NCI-H1105 (cell line): ENCODE measurements at regions not wholly inside any gene's neighbourhood (a gene's known extent, or its start where the extent isn't known, plus 50 kb on each side); places are given as distances from the start of the nearest gene placed in this dataset.
"Not testable (repeated sequence)": the region's sequence is repeated elsewhere in the genome, so short reads cannot be mapped to it uniquely, and the experiment has no call there.

Experiments
- DNase-seq: peaks from one replicate; lab custom pipeline; 2025; lab: John Stamatoyannopoulos, UW

GRCh38 chr21:41567901-41568510 is 60.0 kb upstream of the TMPRSS2 start:
- no peak for DNase-seq

- not testable (repeated sequence) for DNase-seq
Observed at GRCh38 chr21:41567237-41567636, 59.3 kb upstream of the TMPRSS2 start.

DNA sequence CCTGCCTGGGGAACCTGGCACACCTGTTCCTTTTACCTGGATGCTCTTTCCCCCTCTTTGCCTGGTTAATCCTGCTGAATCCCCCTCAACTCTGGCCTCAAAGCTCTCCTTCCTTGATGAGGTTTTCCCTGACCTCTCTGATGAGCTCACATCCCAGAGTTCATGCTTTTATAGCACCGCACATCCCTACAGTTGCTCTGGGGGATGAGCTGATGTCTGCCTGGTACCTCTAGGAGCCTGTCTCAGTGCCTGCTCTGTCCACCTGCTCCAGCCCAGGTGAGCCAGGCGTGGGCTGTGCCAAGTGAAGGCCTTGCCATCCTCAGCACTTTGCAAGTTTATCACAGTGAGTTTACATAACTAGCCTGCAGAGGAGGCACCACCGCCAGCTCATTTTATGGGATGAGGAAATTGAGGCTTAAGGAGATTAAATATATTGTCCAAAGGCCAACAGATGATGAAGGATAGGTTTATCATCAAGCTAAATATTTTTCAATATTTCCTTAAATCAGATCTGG is 58.6 kb upstream of the TMPRSS2 start:
- no peak for DNase-seq

- DNase-seq: no peak
Observed at GRCh38 chr21:41565550-41565949, 57.6 kb upstream of the TMPRSS2 start.

DNA sequence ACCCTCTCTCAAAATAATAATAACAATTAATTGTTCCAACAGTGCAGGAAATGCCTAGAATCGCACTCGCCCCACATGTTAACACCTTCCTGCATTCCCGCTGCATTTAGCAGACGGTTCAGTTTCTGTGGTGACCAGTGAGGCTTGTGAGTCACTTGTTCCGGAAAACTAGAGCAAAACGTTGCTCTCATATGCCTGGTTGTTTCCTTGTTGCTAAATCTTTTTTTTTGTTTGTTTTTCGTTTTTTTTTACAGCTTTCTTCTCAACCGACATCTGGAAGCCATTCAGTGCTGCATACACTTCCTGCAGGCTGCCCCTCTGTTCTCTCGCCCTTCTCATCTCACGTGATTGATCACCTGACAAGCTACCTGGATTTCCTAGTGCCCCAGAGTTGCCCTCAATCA is 56.9 kb upstream of the TMPRSS2 start:
- no peak for DNase-seq

- no peak for DNase-seq
Observed at GRCh38 chr21:41562101-41563000, 54.4 kb upstream of the TMPRSS2 start.

DNA sequence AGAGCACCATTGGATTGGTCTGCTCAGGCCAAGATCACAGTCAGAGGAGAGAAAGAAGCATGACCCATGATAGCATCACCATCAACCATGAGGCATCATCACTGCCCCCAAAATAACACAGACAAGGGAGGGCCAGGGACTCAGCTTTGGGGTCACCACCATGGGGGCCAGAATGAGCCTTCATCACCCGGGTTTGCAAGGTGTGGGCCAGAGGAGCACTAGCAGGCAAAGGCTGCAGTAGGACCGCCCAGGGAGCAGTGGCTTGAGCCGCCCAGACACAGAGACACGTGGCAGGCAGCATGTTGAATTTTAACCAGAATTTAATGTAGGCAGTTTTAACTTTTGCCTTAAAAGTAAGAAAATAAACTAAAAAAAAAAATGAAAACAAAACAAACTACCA is 53.7 kb upstream of the TMPRSS2 start:
- no peak for DNase-seq

DNA sequence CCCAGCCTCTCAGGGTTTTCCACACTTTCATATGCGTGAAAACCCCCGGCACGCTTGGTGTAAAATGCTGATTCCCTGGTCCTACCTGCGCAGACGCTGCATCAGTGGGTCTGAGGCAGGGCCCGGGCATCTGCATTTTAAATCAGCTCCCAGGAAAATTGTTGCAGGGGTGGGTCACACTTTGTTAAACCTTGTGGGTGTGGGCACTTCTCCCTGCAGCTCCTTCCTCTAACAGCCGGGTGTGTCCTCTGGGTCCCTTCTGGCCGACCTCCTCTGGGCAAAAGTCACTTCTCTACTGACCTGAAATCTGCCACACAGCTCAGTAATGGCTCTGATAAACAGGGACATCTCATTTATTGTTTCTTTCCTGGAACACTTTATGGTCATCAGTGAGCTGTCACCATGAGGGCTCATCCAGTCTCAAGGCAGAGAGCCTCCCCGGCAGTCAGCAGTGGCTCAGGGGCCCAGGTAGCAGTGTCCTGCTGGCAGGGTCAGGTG is 52.8 kb upstream of the TMPRSS2 start:
- DNase-seq: no peak

GRCh38 chr21:41559658-41560631 is 52.0 kb upstream of the TMPRSS2 start:
- DNase-seq: no peak

DNA sequence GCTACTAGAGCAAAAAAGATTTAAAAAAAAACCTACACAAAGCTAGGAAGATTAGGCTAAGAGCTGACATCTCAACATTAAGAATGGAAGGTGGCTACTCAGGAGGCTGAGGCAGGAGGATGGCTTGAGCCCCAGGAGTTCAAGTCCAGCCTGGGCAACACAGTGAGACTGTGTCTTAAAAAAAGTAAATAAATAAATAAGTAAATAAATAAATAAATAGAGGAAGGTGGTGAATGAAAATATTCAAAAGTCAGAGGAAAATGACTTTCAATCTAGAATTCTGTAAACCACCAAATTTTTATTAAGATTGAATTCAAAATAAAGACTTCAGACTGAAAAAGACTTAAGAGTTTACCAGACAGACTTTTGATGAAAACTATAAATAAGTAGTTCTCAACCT is 50.9 kb upstream of the TMPRSS2 start:
- no peak for DNase-seq

- no peak for DNase-seq
Observed at GRCh38 chr21:41557884-41558283, 49.9 kb upstream of the TMPRSS2 start.
